ENCODE measurements at regions not wholly inside any gene's neighbourhood (a gene's known extent, or its start where the extent isn't known, plus 50 kb on each side); places are given as distances from the start of the nearest gene placed in this dataset.

DNA sequence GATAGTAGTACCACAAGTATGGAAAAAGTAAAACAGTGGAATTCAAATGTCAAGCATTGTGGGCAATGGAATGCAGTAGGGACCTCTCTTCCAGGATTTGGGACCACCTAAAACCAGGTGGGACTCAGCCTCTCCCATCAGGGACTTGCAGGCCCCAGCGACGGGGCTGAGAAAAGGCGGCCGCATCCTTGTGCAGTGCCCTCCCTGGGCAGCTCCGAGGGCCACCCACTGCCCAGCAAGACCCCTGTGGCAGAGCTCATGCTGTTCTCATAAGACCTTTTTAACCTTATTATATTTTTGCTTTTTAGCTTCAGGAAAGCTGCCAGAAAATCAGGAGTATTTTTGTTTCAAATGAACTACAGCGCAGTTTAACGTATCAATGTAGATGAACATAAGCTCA, 142.6 kb upstream of the RPS6KA2 start:
- Histone ChIP-seq H3K27me3 (replicated peaks in 1 of 7) (no peaks in the 10 kb centered on the region), H3K4me3 (no peak overlapping the region), H3K27ac (no peak overlapping the region), H3K4me1 (peaks cover 0 to 10% (median 0%) of the 10 kb centered on the region in 6 donors), H3K9me3 (no peaks in the 10 kb centered on the region), H3K36me3 (peaks cover 0 to 8% (median 0%) of the 10 kb centered on the region in 6 donors)
- WGBS, 5 donors, result 86 to 93% (median 89%) methylated on average over 7 of the region's 7 CpGs
- DNase-seq, result no peak
- intact Hi-C loops (cut with DNase I; ENCODE audit: low total_unique reads), result no loop called here
- TF ChIP-seq, protein P1, sequence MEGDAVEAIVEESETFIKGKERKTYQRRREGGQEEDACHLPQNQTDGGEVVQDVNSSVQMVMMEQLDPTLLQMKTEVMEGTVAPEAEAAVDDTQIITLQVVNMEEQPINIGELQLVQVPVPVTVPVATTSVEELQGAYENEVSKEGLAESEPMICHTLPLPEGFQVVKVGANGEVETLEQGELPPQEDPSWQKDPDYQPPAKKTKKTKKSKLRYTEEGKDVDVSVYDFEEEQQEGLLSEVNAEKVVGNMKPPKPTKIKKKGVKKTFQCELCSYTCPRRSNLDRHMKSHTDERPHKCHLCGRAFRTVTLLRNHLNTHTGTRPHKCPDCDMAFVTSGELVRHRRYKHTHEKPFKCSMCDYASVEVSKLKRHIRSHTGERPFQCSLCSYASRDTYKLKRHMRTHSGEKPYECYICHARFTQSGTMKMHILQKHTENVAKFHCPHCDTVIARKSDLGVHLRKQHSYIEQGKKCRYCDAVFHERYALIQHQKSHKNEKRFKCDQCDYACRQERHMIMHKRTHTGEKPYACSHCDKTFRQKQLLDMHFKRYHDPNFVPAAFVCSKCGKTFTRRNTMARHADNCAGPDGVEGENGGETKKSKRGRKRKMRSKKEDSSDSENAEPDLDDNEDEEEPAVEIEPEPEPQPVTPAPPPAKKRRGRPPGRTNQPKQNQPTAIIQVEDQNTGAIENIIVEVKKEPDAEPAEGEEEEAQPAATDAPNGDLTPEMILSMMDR (IDR thresholded peaks at IDR 0.05 in 8 of 11, conservative IDR thresholded peaks at IDR 0.05 in 3 of 11), result no peak
- no peak for TF ChIP-seq POLR2A (IDR thresholded peaks at IDR 0.05)
- TF ChIP-seq POLR2AphosphoS5 (IDR thresholded peaks at IDR 0.05), result no peak

DNA sequence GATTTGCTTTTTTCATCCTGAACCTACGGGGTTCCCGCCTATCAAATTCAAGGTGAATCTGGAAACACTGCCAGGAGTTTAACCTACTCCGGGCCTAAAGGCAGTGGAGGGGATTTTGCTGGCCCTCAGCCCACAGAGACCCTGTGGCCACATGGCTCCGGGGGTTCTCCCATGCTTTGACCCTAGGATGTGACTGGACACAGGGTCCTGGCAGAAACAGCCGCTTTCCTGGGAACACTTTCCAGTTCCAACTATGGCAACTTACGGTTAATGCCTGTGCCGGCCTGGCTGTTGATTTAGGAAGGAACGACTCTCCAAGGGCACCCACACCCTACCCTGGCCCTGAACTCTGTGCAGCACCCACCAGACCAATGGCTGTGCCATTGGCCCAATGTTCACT, 141.7 kb upstream of the RPS6KA2 start:
- peaks cover 0 to 10% (median 0%) of the 10 kb centered on the region in 6 donors for H3K4me1 ChIP-seq
- 71 to 82% (median 79%) methylated on average over 8 of the region's 8 CpGs for WGBS, 5 donors
- H3K27ac ChIP-seq, result no peak overlapping the region
- no peak for DNase-seq
- H3K36me3 ChIP-seq, result peaks cover 0 to 11% (median 0%) of the 10 kb centered on the region in 6 donors
- TF ChIP-seq POLR2AphosphoS5 (IDR thresholded peaks at IDR 0.05), result peak in 1 of 3 donors; percentile 14
- TF ChIP-seq, protein P1 (IDR thresholded peaks at IDR 0.05 in 8 of 11, conservative IDR thresholded peaks at IDR 0.05 in 3 of 11), result no peak
- no peak overlapping the region for H3K4me3 ChIP-seq
- intact Hi-C loops (cut with DNase I; ENCODE audit: low total_unique reads), result no loop called here
- H3K9me3 ChIP-seq, result no peaks in the 10 kb centered on the region
- no peaks in the 10 kb centered on the region for H3K27me3 ChIP-seq (replicated peaks in 1 of 7)

DNA sequence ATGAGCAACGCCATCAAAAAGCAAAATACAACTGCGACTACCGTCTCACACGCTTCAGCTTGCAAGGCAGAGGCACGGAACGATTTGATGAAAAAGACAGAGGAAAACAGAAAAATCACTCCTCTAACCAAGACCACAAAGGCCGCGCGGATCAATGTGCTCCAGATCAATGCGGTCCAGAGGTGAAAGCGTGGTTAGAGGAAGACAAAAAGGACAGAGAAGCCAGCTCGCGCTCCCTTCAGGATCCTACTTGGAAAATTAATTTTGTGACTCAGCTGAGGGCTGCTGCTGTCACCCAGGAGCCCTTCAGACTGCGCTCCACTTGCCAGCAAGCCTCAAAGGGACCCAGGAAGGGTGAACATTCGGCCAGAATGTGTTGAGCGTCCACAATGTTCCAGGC, 140.2 kb upstream of the RPS6KA2 start:
- intact Hi-C loops (cut with DNase I; ENCODE audit: low total_unique reads), result no loop called here
- peak; percentile 41 for DNase-seq
- Histone ChIP-seq H3K36me3 (peaks cover 0 to 11% (median 0%) of the 10 kb centered on the region in 6 donors), H3K9me3 (no peaks in the 10 kb centered on the region), H3K27me3 (replicated peaks in 1 of 7) (no peaks in the 10 kb centered on the region), H3K27ac (no peak overlapping the region), H3K4me3 (no peak overlapping the region), H3K4me1 (peaks cover 0 to 10% (median 0%) of the 10 kb centered on the region in 6 donors)
- TF ChIP-seq, protein P1 (IDR thresholded peaks at IDR 0.05 in 8 of 11, conservative IDR thresholded peaks at IDR 0.05 in 3 of 11), result no peak
- 88 to 94% (median 90%) methylated on average over 15 to 16 of the region's 16 CpGs for WGBS, 5 donors

DNA sequence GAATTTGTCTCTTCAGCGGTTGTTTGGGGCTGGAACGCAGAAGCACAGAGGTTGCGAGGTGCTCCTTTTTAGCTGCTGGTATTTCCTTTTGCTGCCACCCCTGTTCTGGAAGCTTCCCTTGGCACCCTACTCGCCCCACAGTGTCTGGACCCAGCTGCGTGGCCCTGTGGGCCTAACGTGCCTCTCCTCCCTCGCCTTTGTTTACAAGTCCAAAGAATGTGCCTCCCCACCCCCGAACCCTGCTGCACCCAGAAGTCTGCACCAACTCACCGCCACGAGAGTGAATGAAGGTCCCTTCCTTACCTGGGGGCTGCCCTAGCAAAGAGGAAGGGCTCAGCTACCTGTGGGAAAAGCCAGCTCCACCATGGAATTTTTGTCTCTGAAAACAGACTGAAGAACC, 139.7 kb upstream of the RPS6KA2 start:
- peaks cover 0 to 10% (median 0%) of the 10 kb centered on the region in 6 donors for H3K4me1 ChIP-seq
- no peak overlapping the region for H3K27ac ChIP-seq
- no peak for DNase-seq
- H3K27me3 ChIP-seq (replicated peaks in 1 of 7), result no peaks in the 10 kb centered on the region
- peaks cover 0 to 11% (median 0%) of the 10 kb centered on the region in 6 donors for H3K36me3 ChIP-seq
- H3K9me3 ChIP-seq, result no peaks in the 10 kb centered on the region
- WGBS, 5 donors, result 74 to 88% (median 86%) methylated on average over 10 of the region's 10 CpGs
- H3K4me3 ChIP-seq, result no peak overlapping the region
- TF ChIP-seq POLR2AphosphoS5 (IDR thresholded peaks at IDR 0.05) (no peak), POLR2A (IDR thresholded peaks at IDR 0.05) (no peak)
- TF ChIP-seq, protein P1 (IDR thresholded peaks at IDR 0.05 in 8 of 11, conservative IDR thresholded peaks at IDR 0.05 in 3 of 11), result no peak
- intact Hi-C loops (cut with DNase I; ENCODE audit: low total_unique reads), result no loop called here

Data from spleen (tissue), 11 donors.